ENCODE measurements at regions not wholly inside any gene's neighbourhood (a gene's known extent, or its start where the extent isn't known, plus 50 kb on each side); places are given as distances from the start of the nearest gene placed in this dataset.

- no peak for TF ChIP-seq EZH2 (IDR thresholded peaks at IDR 0.05; ENCODE audit: low read depth)
- TF ChIP-seq, protein P1, sequence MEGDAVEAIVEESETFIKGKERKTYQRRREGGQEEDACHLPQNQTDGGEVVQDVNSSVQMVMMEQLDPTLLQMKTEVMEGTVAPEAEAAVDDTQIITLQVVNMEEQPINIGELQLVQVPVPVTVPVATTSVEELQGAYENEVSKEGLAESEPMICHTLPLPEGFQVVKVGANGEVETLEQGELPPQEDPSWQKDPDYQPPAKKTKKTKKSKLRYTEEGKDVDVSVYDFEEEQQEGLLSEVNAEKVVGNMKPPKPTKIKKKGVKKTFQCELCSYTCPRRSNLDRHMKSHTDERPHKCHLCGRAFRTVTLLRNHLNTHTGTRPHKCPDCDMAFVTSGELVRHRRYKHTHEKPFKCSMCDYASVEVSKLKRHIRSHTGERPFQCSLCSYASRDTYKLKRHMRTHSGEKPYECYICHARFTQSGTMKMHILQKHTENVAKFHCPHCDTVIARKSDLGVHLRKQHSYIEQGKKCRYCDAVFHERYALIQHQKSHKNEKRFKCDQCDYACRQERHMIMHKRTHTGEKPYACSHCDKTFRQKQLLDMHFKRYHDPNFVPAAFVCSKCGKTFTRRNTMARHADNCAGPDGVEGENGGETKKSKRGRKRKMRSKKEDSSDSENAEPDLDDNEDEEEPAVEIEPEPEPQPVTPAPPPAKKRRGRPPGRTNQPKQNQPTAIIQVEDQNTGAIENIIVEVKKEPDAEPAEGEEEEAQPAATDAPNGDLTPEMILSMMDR (conservative IDR thresholded peaks at IDR 0.05): no peak
- Histone ChIP-seq H3K36me3 (ENCODE audit: low read depth) (no peaks in the 10 kb centered on the region), H3K9me3 (ENCODE audit: insufficient read depth, low read depth) (no peaks in the 10 kb centered on the region; the same call in 1 of the 2 replicates), H3K4me2 (no peak overlapping the region), H3K9me2 (ENCODE audit: insufficient read depth) (no peaks in the 10 kb centered on the region), H3K27me3 (ENCODE audit: insufficient read depth, low read depth) (no peaks in the 10 kb centered on the region), H3K4me3 (no peak overlapping the region), H4K20me1 (ENCODE audit: insufficient read depth) (no peaks in the 10 kb centered on the region), H3K4me1 (replicated peaks; ENCODE audit: insufficient read depth) (peaks cover 25% of the 10 kb centered on the region), H3K27ac (peak overlapping the region; percentile 35; the same call in 1 of the 2 replicates), H2AFZ (no peak overlapping the region), H3F3A (ENCODE audit: insufficient read depth, low read depth) (peaks cover 14% of the 10 kb centered on the region), H3K79me2 (ENCODE audit: low read depth) (no peaks in the 10 kb centered on the region)
- ChIA-PET POLR2A (ENCODE audit: unreplicated experiment) (interaction anchor here (0.6 kb wide), 1 partner anchor 110 kb away, joined by 3 read pairs; no protein-coding TSS in a partner anchor), CTCF (interaction anchor here (0.6 to 0.9 kb wide), 3 partner anchors 13 to 516 kb away, joined by 3 to 5 read pairs (median 3); no protein-coding TSS in a partner anchor)
- no TSS peak for BruUV-seq (replicated peaks)
- DNase-seq: peak; percentile 60 to 61
- intact Hi-C loops (cut with micrococcal nuclease; ENCODE audit: unreplicated experiment): no loop called here
These were observed 497.4 kb upstream of the SULF2 start for GRCh38 chr20:48282591-48283228.

- H3K4me1 ChIP-seq (replicated peaks; ENCODE audit: insufficient read depth): peaks cover 25% of the 10 kb centered on the region
- POLR2A ChIA-PET (ENCODE audit: unreplicated experiment): no interaction called here
- H3K27me3 ChIP-seq (ENCODE audit: insufficient read depth, low read depth): no peaks in the 10 kb centered on the region
- no TSS peak for BruUV-seq (replicated peaks)
- no peak overlapping the region for H2AFZ ChIP-seq
- intact Hi-C loops (cut with micrococcal nuclease; ENCODE audit: unreplicated experiment): no loop called here
- peaks cover 9% of the 10 kb centered on the region for H3F3A ChIP-seq (ENCODE audit: insufficient read depth, low read depth)
- H3K4me2 ChIP-seq: no peak overlapping the region
- H4K20me1 ChIP-seq (ENCODE audit: insufficient read depth): no peaks in the 10 kb centered on the region
- no peak overlapping the region for H3K27ac ChIP-seq
- no peak for DNase-seq
- no peak for TF ChIP-seq EZH2 (IDR thresholded peaks at IDR 0.05; ENCODE audit: low read depth)
- TF ChIP-seq, protein P1 (conservative IDR thresholded peaks at IDR 0.05): no peak
- H3K36me3 ChIP-seq (ENCODE audit: low read depth): no peaks in the 10 kb centered on the region
- H3K9me2 ChIP-seq (ENCODE audit: insufficient read depth): no peaks in the 10 kb centered on the region
- H3K9me3 ChIP-seq (ENCODE audit: insufficient read depth, low read depth): no peaks in the 10 kb centered on the region; the same call in 1 of the 2 replicates
- no peaks in the 10 kb centered on the region for H3K79me2 ChIP-seq (ENCODE audit: low read depth)
- CTCF ChIA-PET: no interaction called here
- no peak overlapping the region for H3K4me3 ChIP-seq
These were observed 496.2 kb upstream of the SULF2 start for GRCh38 chr20:48281501-48281900.

- ChIA-PET POLR2A (ENCODE audit: unreplicated experiment) (no interaction called here), CTCF (no interaction called here)
- no peaks in the 10 kb centered on the region for H3K79me2 ChIP-seq (ENCODE audit: low read depth)
- peaks cover 25% of the 10 kb centered on the region for H3K4me1 ChIP-seq (replicated peaks; ENCODE audit: insufficient read depth)
- intact Hi-C loops (cut with micrococcal nuclease; ENCODE audit: unreplicated experiment): no loop called here
- H3K9me3 ChIP-seq (ENCODE audit: insufficient read depth, low read depth): no peaks in the 10 kb centered on the region; the same call in 1 of the 2 replicates
- peak overlapping the region; percentile 13 for H3K27ac ChIP-seq
- H3K27me3 ChIP-seq (ENCODE audit: insufficient read depth, low read depth): no peaks in the 10 kb centered on the region
- no peaks in the 10 kb centered on the region for H3K36me3 ChIP-seq (ENCODE audit: low read depth)
- TF ChIP-seq, protein P1 (conservative IDR thresholded peaks at IDR 0.05): no peak
- TF ChIP-seq EZH2 (IDR thresholded peaks at IDR 0.05; ENCODE audit: low read depth): no peak
- no peaks in the 10 kb centered on the region for H3K9me2 ChIP-seq (ENCODE audit: insufficient read depth)
- H4K20me1 ChIP-seq (ENCODE audit: insufficient read depth): no peaks in the 10 kb centered on the region
- no peak overlapping the region for H3K4me3 ChIP-seq
- peak overlapping the region; percentile 17; the same call in 1 of the 2 replicates for H3K4me2 ChIP-seq
- peaks cover 9% of the 10 kb centered on the region for H3F3A ChIP-seq (ENCODE audit: insufficient read depth, low read depth)
- peak overlapping the region; percentile 39; the same call in 1 of the 2 replicates for H2AFZ ChIP-seq
- BruUV-seq (replicated peaks): no TSS peak
- peak; percentile 34 to 69 for DNase-seq
These were observed 493.7 kb upstream of the SULF2 start for GRCh38 chr20:48278961-48279481.
